ENCODE measurements at regions not wholly inside any gene's neighbourhood (a gene's known extent, or its start where the extent isn't known, plus 50 kb on each side); places are given as distances from the start of the nearest gene placed in this dataset.
"Not testable (repeated sequence)": the region's sequence is repeated elsewhere in the genome, so short reads cannot be mapped to it uniquely, and the experiment has no call there.

DNA sequence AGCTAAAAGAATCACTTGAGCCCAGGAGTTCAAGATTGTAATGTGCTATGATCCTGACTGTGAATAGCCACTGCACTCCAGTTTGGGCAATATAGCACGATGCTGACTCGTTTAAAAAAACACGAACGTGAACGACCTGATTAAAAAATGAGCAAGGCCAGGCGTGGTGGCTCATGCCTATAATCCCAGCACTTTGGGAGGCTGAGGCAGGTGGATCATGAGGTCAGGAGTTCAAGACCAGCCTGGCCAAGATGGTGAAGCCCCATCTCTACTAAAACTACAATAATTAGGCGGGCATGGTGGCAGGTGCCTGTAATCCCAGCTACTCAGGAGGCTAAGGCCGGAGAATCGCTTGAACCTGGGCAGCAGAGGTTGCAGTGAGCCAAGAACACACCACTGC is 58.6 kb upstream of the NCOA3 start:
- not testable (repeated sequence) for DNase-seq

DNA sequence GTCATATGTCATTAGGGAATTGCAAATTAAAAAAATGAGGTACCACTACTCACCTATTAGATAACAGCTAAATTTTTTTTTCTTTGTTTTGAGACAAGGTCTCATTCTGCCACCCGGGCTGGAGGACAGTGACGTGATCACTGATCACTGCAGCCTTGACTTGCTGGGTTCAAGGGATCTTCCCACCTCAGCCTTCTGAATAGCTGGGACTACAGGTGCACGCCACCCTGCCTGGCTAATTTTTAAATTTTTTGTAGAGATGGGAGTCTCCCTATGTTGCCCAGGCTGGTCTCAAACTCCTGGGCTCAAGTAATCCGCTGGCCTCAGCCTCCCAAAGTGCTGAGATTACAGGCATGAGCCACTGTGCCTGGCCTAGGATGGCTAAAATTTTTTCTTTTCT is 57.1 kb upstream of the NCOA3 start:
- DNase-seq = no peak

DNA sequence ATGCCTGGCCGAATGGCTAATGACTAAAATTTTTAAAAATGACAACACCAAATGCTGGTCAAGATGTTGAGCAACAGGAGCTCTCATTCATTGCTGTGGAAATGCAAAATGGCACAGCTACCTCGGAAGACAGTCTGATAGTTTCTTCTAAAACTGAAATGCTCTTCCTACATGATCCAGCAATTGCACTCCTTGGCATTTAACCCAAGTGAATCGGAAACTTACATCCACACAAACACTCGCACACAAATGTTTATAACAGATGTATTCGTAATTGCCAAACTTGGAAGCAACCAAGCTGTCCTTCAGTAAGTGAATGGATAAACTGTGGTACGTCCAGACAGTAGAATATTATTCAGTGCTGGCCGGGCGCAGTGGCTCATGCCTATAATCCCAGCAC is 56.4 kb upstream of the NCOA3 start:
- DNase-seq = no peak

DNA sequence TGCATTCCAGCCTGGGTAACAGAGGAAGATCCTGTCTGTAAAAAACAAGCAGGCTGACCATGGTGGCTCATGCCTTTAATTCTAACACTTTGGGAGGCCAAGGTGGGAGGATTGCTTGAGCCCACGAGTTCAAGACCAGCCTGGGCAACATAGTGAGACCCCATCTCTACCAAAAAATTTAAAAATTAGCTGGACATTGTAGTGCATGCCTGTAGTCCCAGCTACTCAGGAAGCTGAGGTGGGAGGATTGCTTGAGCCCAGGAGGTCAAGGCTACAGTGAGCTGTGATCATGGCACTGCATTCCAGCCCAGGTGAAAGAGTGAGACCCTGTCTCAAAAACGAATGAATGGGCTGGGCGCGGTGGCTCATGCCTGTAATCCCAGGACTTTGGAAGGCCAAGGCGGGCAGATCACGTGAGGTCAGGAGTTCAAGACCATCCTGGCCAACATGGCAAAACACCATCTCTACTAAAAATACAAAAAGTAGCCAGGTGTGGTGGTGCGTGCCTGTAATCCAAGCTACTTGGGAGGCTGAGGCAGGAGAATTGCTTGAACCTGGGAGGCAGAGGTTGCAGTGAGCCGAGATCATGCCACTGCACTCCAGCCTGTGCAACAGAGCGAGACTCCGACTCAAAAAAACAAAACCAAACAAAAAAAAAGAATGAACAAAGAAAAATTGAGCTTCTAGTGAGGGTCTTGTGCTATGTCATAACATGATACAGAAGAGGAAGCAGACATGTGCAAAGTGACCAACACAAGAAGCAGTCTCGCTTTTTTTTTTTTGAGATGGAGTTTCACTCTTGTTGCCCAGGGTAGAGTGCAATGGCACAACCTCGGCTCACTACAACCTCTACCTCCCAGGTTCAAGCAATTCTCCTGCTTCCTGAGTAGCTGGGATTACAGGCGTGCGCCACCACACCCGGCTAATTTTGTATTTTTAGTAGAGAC is 54.1 kb upstream of the NCOA3 start:
- not testable (repeated sequence) for DNase-seq

DNA sequence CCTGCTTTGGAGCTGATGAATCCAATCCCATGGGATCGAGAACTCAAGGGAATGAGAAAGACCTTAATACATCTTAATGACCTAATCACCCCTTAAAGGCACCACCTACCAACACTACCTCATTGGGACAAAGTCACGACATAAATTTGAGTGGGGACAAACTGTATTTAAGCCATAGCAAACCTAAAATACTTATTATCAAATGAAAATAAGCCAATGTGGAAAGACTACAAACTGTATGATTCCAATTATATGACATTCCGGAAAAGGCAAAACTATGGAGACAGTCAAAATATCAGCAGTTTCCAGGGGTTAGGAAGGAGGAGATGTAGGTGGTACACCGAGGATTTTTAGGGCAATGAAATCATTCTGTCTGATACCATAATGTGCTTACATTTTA is 53.3 kb upstream of the NCOA3 start:
- no peak for DNase-seq

DNA sequence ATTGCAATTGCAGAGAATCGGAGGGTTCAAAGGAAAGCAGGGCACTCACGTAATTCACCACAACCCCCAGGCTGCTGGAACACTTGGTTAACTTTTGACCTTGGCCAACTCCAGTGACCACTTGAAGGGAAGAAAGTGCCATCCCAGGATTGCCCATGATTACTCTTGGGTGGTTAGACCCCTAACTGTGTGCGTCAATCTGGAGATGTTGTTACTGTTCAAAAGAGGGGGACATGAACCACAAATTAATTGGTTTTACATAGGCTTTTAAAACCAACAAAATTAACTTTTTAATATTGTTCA is 50.1 kb upstream of the NCOA3 start:
- DNase-seq = no peak
